NT2/D1 (cell line): ENCODE measurements at regions not wholly inside any gene's neighbourhood (a gene's known extent, or its start where the extent isn't known, plus 50 kb on each side); places are given as distances from the start of the nearest gene placed in this dataset.

ENCODE experiments used
- DNase-seq: peaks from one replicate; pipeline ENCODE4 v3.0.0-alpha.2; 2011; ENCODE audit warnings: low read depth, low spot score
- H3K27me3 ChIP-seq: 2 replicates; pipeline ENCODE4 v1.6.0; 2011; ENCODE audit warnings: mild to moderate bottlenecking; ENCODE audit not compliant: insufficient read length, insufficient read depth
- H3K36me3 ChIP-seq: 2 replicates; pipeline ENCODE4 v1.6.1; 2011; ENCODE audit warnings: mild to moderate bottlenecking, low read length, mixed read lengths; ENCODE audit not compliant: insufficient read depth, insufficient read length
- H3K4me1 ChIP-seq: 2 replicates; pipeline ENCODE4 v1.5.1; 2011; ENCODE audit not compliant: insufficient read depth, insufficient read length
- H3K4me3 ChIP-seq: 2 replicates; pipeline ENCODE4 v1.5.1; 2011; ENCODE audit warnings: low read depth; ENCODE audit not compliant: insufficient read length
- H3K9ac ChIP-seq: 2 replicates; pipeline ENCODE4 v1.6.0; 2011; ENCODE audit warnings: low read depth; ENCODE audit not compliant: insufficient read length
- H3K9me3 ChIP-seq: 2 replicates; pipeline ENCODE4 v1.5.1; 2011; ENCODE audit warnings: mild to moderate bottlenecking, low read length; ENCODE audit not compliant: insufficient read depth
- SUZ12 ChIP-seq: IDR thresholded peaks from 2 replicates; pipeline ENCODE4 v1.6.1; 2011; ENCODE audit not compliant: insufficient read length, insufficient read depth; ENCODE audit errors: extremely low read depth
- YY1 ChIP-seq: IDR thresholded peaks from 2 replicates; pipeline ENCODE4 v1.6.1; 2011; ENCODE audit not compliant: insufficient read length, insufficient read depth
- ZNF274 ChIP-seq: IDR thresholded peaks from 2 replicates; pipeline ENCODE4 v1.6.1; 2011; ENCODE audit warnings: mild to moderate bottlenecking, low read depth, low read length

DNA sequence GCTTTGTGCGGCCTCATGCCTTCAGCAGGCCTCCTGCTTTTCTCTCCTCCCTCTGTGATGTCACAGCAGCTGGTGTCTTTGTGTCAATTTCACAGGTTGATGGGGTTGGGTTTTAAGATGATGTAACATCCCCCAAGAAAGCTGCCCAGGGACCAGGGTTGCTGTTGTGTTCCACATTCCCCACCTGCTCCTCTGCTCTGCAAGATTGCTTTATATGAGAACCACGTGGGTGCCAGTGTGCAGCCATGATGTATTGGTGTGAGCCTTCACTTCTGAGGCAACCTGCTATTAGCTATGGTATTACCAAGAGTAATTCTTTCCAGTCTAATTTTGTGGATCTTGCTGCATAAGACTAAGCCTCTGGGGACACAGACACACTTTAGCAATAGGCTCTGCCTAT, 213.0 kb upstream of the ADAMTS16 start:
- no peaks in the 10 kb centered on the region for H3K36me3 ChIP-seq
- no peaks in the 10 kb centered on the region for H3K4me1 ChIP-seq
- H3K9ac ChIP-seq = no peak overlapping the region
- TF ChIP-seq ZNF274 (no peak), SUZ12 (no peak), YY1 (no peak)
- H3K27me3 ChIP-seq = no peaks in the 10 kb centered on the region
- no peak overlapping the region for H3K4me3 ChIP-seq
- H3K9me3 ChIP-seq = no peaks in the 10 kb centered on the region
- no peak for DNase-seq

DNA sequence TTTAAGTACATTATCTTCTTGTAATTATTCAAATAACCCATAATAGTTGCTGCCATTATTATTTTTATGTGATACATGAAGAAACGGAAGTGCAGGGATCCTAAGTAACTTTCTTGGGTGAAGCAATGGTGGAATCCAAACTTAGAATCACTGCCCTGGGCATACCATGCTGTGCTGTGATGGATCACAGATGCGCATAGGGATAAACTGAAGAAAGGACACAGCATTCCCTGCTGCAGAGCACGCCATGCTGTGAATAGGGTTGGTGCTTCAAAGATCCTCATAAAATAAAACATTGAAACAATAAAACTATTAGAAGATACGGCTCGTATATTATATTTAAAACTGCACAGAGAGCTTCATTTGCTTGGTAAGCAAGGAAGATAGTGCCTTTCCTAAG, 211.7 kb upstream of the ADAMTS16 start:
- TF ChIP-seq ZNF274 = no peak
- TF ChIP-seq SUZ12 = no peak
- TF ChIP-seq YY1 = no peak
- Histone ChIP-seq H3K9me3 (no peaks in the 10 kb centered on the region), H3K36me3 (no peaks in the 10 kb centered on the region), H3K27me3 (no peaks in the 10 kb centered on the region), H3K4me3 (no peak overlapping the region), H3K9ac (no peak overlapping the region), H3K4me1 (no peaks in the 10 kb centered on the region)
- no peak for DNase-seq

DNA sequence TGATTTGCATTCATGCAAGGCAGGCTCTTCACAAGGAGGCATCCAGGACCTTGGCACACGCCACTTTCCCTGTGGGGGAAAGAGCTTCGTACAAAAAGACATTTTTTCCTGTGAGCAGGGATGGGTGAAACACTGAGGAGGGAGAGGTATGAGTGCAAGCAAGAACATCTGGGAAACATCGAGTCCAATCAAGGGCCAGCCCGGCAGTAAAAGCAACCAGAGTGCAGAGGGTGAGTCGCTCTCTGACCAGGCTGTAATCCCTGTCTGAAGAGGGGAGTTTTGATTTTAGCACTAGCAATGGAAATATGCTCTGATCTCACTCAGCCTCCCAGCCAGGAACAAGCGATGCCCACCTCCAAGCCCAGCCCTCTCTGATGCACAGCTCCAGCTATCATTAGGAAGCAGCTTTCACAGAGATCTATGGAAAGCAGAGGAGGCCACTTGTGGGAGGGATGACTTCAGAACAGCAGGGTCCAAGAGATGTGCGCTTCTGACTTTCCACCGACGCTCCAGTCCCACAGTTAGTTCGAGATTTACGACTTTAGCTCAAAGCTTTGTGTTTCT, 211.0 kb upstream of the ADAMTS16 start:
- DNase-seq = no peak
- Histone ChIP-seq H3K4me3 (no peak overlapping the region), H3K27me3 (no peaks in the 10 kb centered on the region), H3K36me3 (no peaks in the 10 kb centered on the region), H3K9ac (no peak overlapping the region), H3K9me3 (no peaks in the 10 kb centered on the region), H3K4me1 (no peaks in the 10 kb centered on the region)
- TF ChIP-seq YY1 (no peak), ZNF274 (no peak), SUZ12 (no peak)

DNA sequence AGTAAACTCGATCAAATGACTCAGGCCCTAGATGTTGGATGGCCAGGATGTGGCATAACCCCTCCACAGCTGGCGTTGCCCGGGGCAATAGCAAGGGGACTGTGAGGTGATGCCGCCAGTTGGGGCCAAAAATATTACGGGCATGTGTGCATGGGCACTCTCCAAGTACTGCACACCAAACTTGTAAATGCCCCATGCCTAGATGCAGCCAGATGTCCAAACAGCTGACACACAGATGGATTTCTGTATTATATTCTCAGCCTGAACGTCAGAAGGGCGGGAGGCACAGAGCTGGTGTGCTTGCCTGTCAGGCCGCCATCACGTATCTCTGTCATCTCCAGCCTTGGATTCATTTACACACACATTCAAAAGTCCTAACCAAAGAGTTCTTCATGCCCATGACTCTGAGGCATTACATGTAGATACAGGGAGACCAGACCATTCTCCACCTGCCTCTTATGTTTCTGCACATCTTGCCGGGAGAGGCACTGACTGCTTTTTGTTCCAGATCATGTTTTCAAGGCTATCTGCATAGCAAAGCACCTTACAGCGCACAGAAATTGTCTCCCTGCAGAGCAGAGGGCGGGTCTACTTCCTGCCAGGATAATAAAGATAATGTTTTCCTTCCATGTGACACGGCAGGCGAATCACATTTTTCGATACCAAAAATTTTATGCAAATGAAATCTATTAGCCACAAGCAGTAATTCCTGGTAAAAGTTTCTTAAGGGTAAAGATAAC, 200.9 kb upstream of the ADAMTS16 start:
- Histone ChIP-seq H3K9ac (no peak overlapping the region), H3K9me3 (no peaks in the 10 kb centered on the region), H3K36me3 (no peaks in the 10 kb centered on the region), H3K4me1 (no peaks in the 10 kb centered on the region), H3K27me3 (no peaks in the 10 kb centered on the region), H3K4me3 (no peak overlapping the region)
- TF ChIP-seq YY1 = no peak
- no peak for TF ChIP-seq SUZ12
- TF ChIP-seq ZNF274 = no peak
- no peak for DNase-seq

DNA sequence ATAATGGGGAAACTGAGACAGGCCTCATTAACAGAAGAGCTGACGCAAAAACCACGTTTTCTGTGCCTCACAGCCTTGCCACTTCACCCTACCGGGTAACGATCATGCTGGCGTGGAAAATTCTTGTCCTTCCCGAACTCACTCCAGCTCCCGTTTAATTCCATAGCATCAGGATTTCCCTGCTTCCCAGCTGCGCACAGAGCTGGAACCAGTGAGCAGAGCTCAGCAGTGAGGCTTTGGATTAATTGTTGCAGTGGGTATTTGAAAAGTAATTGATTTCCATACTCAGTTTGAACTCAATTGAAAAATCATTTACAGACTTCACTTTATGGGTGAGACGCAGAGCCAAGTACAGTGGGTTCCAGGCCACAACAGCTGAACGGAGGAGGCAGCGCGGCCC, 199.0 kb upstream of the ADAMTS16 start:
- Histone ChIP-seq H3K4me3 (no peak overlapping the region), H3K27me3 (no peaks in the 10 kb centered on the region), H3K36me3 (no peaks in the 10 kb centered on the region), H3K9me3 (no peaks in the 10 kb centered on the region), H3K9ac (no peak overlapping the region), H3K4me1 (no peaks in the 10 kb centered on the region)
- no peak for DNase-seq
- TF ChIP-seq YY1 (no peak), ZNF274 (no peak), SUZ12 (no peak)

DNA sequence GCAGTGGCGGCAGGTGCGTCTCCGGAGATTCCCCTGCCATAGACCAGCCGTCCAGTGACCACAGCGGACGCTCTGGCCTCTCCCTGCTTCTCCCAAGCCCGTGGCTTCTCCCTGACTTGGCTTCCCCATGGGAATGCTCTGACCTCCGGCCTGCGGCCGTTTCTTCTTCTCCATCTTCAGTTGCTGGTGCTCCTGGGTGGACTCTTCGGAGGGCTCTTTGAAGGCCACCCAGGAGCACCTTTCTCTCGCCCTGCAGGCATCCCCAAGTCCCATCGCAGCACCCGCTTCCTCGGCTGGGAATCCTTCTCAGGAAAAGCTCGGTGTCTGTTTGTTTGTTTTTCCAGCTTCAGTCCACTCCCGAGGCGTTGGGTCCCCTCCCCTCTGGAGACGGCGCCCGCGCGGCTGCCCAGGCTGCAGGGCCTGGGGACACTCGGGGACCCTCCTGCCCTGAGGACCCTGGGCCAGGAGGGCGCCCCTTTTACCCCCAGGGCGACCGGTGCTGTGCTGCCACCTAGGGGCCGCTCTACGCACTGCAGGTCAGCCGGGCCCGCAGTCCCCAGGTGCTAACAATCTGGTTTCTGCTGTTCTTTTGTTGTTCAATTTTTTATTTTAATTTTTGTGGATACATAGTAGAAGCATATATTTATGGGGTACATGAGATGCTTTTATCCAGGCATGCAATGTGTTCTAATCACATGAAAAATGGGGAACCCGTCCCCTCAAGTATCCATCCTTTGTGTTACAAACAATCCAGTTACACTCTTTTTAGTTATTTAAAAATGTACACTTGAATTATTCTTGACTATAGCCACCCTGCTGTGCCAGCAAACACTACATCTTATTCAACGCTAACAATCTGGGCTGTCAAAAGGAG, 197.9 kb upstream of the ADAMTS16 start:
- Histone ChIP-seq H3K9me3 (no peaks in the 10 kb centered on the region), H3K4me1 (no peaks in the 10 kb centered on the region), H3K36me3 (no peaks in the 10 kb centered on the region), H3K27me3 (no peaks in the 10 kb centered on the region), H3K4me3 (no peak overlapping the region), H3K9ac (no peak overlapping the region)
- no peak for DNase-seq
- TF ChIP-seq YY1 (no peak), ZNF274 (no peak), SUZ12 (no peak)

DNA sequence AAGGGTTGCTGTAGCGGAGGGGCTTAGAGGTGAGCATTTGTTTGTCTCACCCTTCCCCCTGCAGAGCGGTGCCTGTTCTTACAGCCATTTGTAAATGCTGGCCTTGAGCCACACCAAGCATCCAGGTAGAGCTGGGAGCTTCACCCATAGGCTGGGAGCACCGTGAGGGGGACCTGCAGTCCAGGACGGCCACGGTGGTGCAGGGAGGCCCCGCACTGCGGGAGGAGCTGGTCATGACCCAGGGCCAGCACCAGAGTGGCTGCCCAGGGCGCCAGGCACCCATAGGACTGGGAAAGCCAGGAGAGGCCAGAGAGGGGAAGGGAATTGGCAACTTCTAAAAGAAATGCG, 197.3 kb upstream of the ADAMTS16 start:
- no peak overlapping the region for H3K9ac ChIP-seq
- H3K4me3 ChIP-seq = no peak overlapping the region
- no peaks in the 10 kb centered on the region for H3K4me1 ChIP-seq
- no peak for TF ChIP-seq ZNF274
- H3K36me3 ChIP-seq = no peaks in the 10 kb centered on the region
- DNase-seq = no peak
- H3K27me3 ChIP-seq = no peaks in the 10 kb centered on the region
- no peaks in the 10 kb centered on the region for H3K9me3 ChIP-seq
